ENCODE measurements at regions not wholly inside any gene's neighbourhood (a gene's known extent, or its start where the extent isn't known, plus 50 kb on each side); places are given as distances from the start of the nearest gene placed in this dataset.

GRCh38 chr1:102742426-102742825 is 365.9 kb downstream of the COL11A1 start:
- TF ChIP-seq CTCF (conservative IDR thresholded peaks at IDR 0.05) (no peak), EZH2 (IDR thresholded peaks at IDR 0.05; ENCODE audit: low read depth) (no peak)

All from PC-9 (cell line).